ENCODE measurements at regions not wholly inside any gene's neighbourhood (a gene's known extent, or its start where the extent isn't known, plus 50 kb on each side); places are given as distances from the start of the nearest gene placed in this dataset.

DNA sequence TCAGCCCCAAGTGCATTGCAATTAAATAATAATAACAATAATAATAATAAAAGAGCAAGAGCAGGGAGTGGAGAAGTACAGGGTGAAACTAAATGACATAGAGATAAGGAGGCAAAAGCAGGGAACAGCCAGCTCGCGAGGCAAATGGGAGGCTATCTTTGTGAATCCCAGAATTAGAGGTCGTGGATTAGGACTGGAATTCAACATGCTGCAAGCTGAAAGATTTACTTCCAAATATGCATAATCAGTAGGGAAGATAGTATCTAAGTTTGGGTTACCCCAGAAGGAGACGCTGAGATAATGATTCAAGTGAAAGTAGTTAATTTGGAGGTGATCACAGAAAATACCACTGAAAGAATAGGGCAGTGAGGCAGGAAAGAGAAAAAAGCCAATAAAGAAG, 119.4 kb upstream of the UBE2E2 start:
- H3K36me3 ChIP-seq (ENCODE audit: control insufficient read depth, insufficient read depth, low read length), result no peaks in the 10 kb centered on the region
- no peak for TF ChIP-seq CTCF (IDR thresholded peaks at IDR 0.05; ENCODE audit: insufficient read depth, low read depth, low read length)
- H3K4me3 ChIP-seq (ENCODE audit: low read depth, low read length), result no peak overlapping the region
- no peaks in the 10 kb centered on the region for H3K27me3 ChIP-seq (ENCODE audit: control insufficient read depth, insufficient read depth, low read length)
- ChIA-PET CTCF (no interaction called here), POLR2A (no interaction called here)
- no peak for DNase-seq (ENCODE audit: low read depth)

- ChIA-PET CTCF (interaction anchor here (0.6 kb wide), 1 partner anchor 683 kb away, joined by 3 read pairs; no protein-coding TSS in a partner anchor), POLR2A (no interaction called here)
- no peak for DNase-seq (ENCODE audit: low read depth)
- TF ChIP-seq CTCF (IDR thresholded peaks at IDR 0.05; ENCODE audit: insufficient read depth, low read depth, low read length), result no peak
- no peaks in the 10 kb centered on the region for H3K36me3 ChIP-seq (ENCODE audit: control insufficient read depth, insufficient read depth, low read length)
- no peaks in the 10 kb centered on the region for H3K27me3 ChIP-seq (ENCODE audit: control insufficient read depth, insufficient read depth, low read length)
- H3K4me3 ChIP-seq (ENCODE audit: low read depth, low read length), result no peak overlapping the region
These were observed 118.8 kb upstream of the UBE2E2 start for GRCh38 chr3:23084367-23084766.

- Histone ChIP-seq H3K4me3 (ENCODE audit: low read depth, low read length) (no peak overlapping the region), H3K27me3 (ENCODE audit: control insufficient read depth, insufficient read depth, low read length) (no peaks in the 10 kb centered on the region), H3K36me3 (ENCODE audit: control insufficient read depth, insufficient read depth, low read length) (no peaks in the 10 kb centered on the region)
- ChIA-PET POLR2A (no interaction called here), CTCF (no interaction called here)
- TF ChIP-seq CTCF (IDR thresholded peaks at IDR 0.05; ENCODE audit: insufficient read depth, low read depth, low read length), result no peak
- DNase-seq (ENCODE audit: low read depth), result peak; percentile 45
These were observed 117.9 kb upstream of the UBE2E2 start for GRCh38 chr3:23085261-23085660.

DNA sequence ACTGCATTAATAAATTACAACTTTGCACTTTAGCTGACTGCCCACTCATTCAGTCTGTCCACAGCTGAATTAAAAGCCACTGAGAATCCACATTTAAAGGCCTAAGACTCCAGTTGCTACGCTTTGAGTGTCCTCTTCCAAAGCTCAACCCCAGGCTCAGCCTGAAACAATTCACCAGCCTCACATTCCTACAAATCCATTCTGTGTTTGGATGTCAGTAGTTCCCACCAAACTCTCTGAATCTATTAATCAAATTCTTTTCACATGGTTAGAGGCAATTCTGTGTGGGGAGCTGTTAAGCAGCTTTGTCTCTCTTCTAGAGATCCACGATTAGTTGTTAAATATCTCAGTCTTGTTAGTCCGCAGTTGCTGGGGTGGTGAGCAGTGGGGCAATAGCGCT, 116.8 kb upstream of the UBE2E2 start:
- H3K36me3 ChIP-seq (ENCODE audit: control insufficient read depth, insufficient read depth, low read length), result no peaks in the 10 kb centered on the region
- no peaks in the 10 kb centered on the region for H3K27me3 ChIP-seq (ENCODE audit: control insufficient read depth, insufficient read depth, low read length)
- no peak for TF ChIP-seq CTCF (IDR thresholded peaks at IDR 0.05; ENCODE audit: insufficient read depth, low read depth, low read length)
- DNase-seq (ENCODE audit: low read depth), result no peak
- POLR2A ChIA-PET, result no interaction called here
- CTCF ChIA-PET, result interaction anchor here (1.5 kb wide), 1 partner anchor 9 kb away, joined by 4 read pairs; no protein-coding TSS in a partner anchor
- H3K4me3 ChIP-seq (ENCODE audit: low read depth, low read length), result no peak overlapping the region

- no peak for DNase-seq (ENCODE audit: low read depth)
- Histone ChIP-seq H3K4me3 (ENCODE audit: low read depth, low read length) (no peak overlapping the region), H3K27me3 (ENCODE audit: control insufficient read depth, insufficient read depth, low read length) (no peaks in the 10 kb centered on the region), H3K36me3 (ENCODE audit: control insufficient read depth, insufficient read depth, low read length) (no peaks in the 10 kb centered on the region)
- ChIA-PET CTCF (interaction anchor here (0.7 to 1.5 kb wide), 2 partner anchors 9 to 165 kb away, joined by 3 to 4 read pairs; no protein-coding TSS in a partner anchor), POLR2A (no interaction called here)
- TF ChIP-seq CTCF (IDR thresholded peaks at IDR 0.05; ENCODE audit: insufficient read depth, low read depth, low read length), result no peak
These were observed 116.3 kb upstream of the UBE2E2 start for GRCh38 chr3:23086831-23087230.

Data from BJ (cell line).